Suprapubic skin (tissue), 4 donors: ENCODE measurements at regions not wholly inside any gene's neighbourhood (a gene's known extent, or its start where the extent isn't known, plus 50 kb on each side); places are given as distances from the start of the nearest gene placed in this dataset.

Experiments
- DNase-seq, 2 donors: peaks; one replicate each; pipeline ENCODE4 v3.0.0-alpha.2; 2019; ENCODE audit warnings: low spot score in 2 of 2
- H3K27ac ChIP-seq: fragments of 200-600 bp; sonication (generic); one replicate; pipeline ENCODE4 v1.5.1; 2019
- H3K27me3 ChIP-seq: fragments of 200-600 bp; sonication (generic); one replicate; pipeline ENCODE4 v1.5.1; 2019
- H3K36me3 ChIP-seq: fragments of 200-600 bp; sonication (generic); one replicate; pipeline ENCODE4 v1.5.1; 2019
- H3K4me1 ChIP-seq: fragments of 200-600 bp; sonication (generic); one replicate; pipeline ENCODE4 v1.5.1; 2019
- H3K4me3 ChIP-seq: fragments of 200-600 bp; sonication (generic); one replicate; pipeline ENCODE4 v1.5.1; 2019; ENCODE audit warnings: mild to moderate bottlenecking
- H3K9me3 ChIP-seq: fragments of 200-600 bp; sonication (generic); one replicate; pipeline ENCODE4 v1.5.1; 2019
- EP300 ChIP-seq: sonication (generic); formaldehyde crosslinking; IDR thresholded peaks from one replicate; pipeline ENCODE4 v1.6.1; 2017; ENCODE audit warnings: antibody characterized with exemption
- POLR2A ChIP-seq, 2 donors: fragments of 450-650 bp; IDR thresholded peaks; one replicate each; pipeline ENCODE4 v1.6.1; 2017; ENCODE audit warnings: antibody characterized with exemption in 2 of 2, mild to moderate bottlenecking in 2 of 2, moderate library complexity in 2 of 2
- POLR2AphosphoS5 ChIP-seq, 3 donors: sonication (generic); formaldehyde crosslinking; IDR thresholded peaks; one replicate each; pipeline ENCODE4 v1.6.1; 2017; ENCODE audit warnings: antibody characterized with exemption in 3 of 3
- WGBS: methylation state at CpG from one replicate; pipeline ENCODE4 v1.1.5; 2018; 5-methylcytosine and 5-hydroxymethylcytosine counted together
- TF ChIP-seq, protein P1 (sequence below), 2 donors: fragments of 200-600 bp in 1 of 2; fragments of 450-650 bp in 1 of 2; sonication (generic) in 1 of 2; IDR thresholded peaks; one replicate each; pipeline ENCODE4 v1.5.1; 2016 to 2019; ENCODE audit warnings: antibody characterized with exemption in 2 of 2, mild to moderate bottlenecking in 1 of 2, moderate library complexity in 1 of 2

- Histone ChIP-seq H3K9me3 (no peaks in the 10 kb centered on the region), H3K4me3 (no peak overlapping the region), H3K36me3 (no peaks in the 10 kb centered on the region), H3K27ac (no peak overlapping the region), H3K4me1 (no peaks in the 10 kb centered on the region), H3K27me3 (no peaks in the 10 kb centered on the region)
- WGBS, result 85% methylated on average over 5 of the region's 5 CpGs
- DNase-seq, result no peak
- TF ChIP-seq, protein P1, sequence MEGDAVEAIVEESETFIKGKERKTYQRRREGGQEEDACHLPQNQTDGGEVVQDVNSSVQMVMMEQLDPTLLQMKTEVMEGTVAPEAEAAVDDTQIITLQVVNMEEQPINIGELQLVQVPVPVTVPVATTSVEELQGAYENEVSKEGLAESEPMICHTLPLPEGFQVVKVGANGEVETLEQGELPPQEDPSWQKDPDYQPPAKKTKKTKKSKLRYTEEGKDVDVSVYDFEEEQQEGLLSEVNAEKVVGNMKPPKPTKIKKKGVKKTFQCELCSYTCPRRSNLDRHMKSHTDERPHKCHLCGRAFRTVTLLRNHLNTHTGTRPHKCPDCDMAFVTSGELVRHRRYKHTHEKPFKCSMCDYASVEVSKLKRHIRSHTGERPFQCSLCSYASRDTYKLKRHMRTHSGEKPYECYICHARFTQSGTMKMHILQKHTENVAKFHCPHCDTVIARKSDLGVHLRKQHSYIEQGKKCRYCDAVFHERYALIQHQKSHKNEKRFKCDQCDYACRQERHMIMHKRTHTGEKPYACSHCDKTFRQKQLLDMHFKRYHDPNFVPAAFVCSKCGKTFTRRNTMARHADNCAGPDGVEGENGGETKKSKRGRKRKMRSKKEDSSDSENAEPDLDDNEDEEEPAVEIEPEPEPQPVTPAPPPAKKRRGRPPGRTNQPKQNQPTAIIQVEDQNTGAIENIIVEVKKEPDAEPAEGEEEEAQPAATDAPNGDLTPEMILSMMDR (IDR thresholded peaks at IDR 0.05), result no peak
- TF ChIP-seq POLR2A (IDR thresholded peaks at IDR 0.05) (no peak), EP300 (no peak), POLR2AphosphoS5 (IDR thresholded peaks at IDR 0.05) (no peak)
Observed at GRCh38 chr5:5583023-5583765, 160.7 kb downstream of the ICE1 start.

- no peaks in the 10 kb centered on the region for H3K4me1 ChIP-seq
- no peak overlapping the region for H3K27ac ChIP-seq
- DNase-seq, result no peak
- H3K9me3 ChIP-seq, result no peaks in the 10 kb centered on the region
- no peak for TF ChIP-seq POLR2AphosphoS5 (IDR thresholded peaks at IDR 0.05)
- TF ChIP-seq, protein P1 (IDR thresholded peaks at IDR 0.05), result no peak
- no peak for TF ChIP-seq POLR2A (IDR thresholded peaks at IDR 0.05)
- no peak for TF ChIP-seq EP300
- WGBS, result 82% methylated on average over 3 of the region's 3 CpGs
- no peaks in the 10 kb centered on the region for H3K36me3 ChIP-seq
- H3K4me3 ChIP-seq, result no peak overlapping the region
- no peaks in the 10 kb centered on the region for H3K27me3 ChIP-seq
Observed at GRCh38 chr5:5581080-5581479, 158.6 kb downstream of the ICE1 start.

GRCh38 chr5:5576744-5577143 is 154.3 kb downstream of the ICE1 start:
- no peak overlapping the region for H3K27ac ChIP-seq

DNA sequence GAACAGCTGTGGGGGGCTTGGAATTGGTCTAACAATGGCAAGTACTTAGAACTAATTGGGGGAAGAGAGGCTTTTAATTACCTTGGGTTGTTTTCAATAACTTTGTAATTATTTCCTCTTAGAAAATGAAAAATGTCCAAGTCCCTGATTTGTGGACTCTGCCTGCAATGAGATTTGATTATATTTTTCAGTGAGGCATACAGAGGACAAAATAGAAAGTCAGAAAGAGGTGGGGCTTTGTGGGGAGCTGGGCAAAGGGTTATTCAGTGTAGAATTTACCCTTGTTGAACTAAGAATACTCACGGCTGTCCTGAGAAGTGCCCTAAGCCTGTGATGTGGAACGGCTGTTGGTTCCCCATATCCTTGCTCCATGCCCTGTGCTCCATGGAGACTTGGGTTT is 153.0 kb downstream of the ICE1 start:
- H3K27me3 ChIP-seq, result peaks cover 4% of the 10 kb centered on the region
- H3K9me3 ChIP-seq, result no peaks in the 10 kb centered on the region
- 79% methylated on average over 2 of the region's 2 CpGs for WGBS
- H3K4me1 ChIP-seq, result peaks cover 3% of the 10 kb centered on the region
- no peak for DNase-seq
- no peak overlapping the region for H3K27ac ChIP-seq
- H3K36me3 ChIP-seq, result no peaks in the 10 kb centered on the region
- no peak for TF ChIP-seq EP300
- TF ChIP-seq POLR2AphosphoS5 (IDR thresholded peaks at IDR 0.05), result no peak
- TF ChIP-seq, protein P1 (IDR thresholded peaks at IDR 0.05), result no peak
- TF ChIP-seq POLR2A (IDR thresholded peaks at IDR 0.05), result no peak
- H3K4me3 ChIP-seq, result no peak overlapping the region

More at GRCh38 chr5:5576744-5577143, 154.3 kb downstream of the ICE1 start:
- H3K36me3 ChIP-seq, result no peaks in the 10 kb centered on the region
- peaks cover 4% of the 10 kb centered on the region for H3K27me3 ChIP-seq
- TF ChIP-seq POLR2AphosphoS5 (IDR thresholded peaks at IDR 0.05), result no peak
- no peak for DNase-seq
- H3K4me1 ChIP-seq, result peaks cover 3% of the 10 kb centered on the region
- 83% methylated on average over 6 of the region's 6 CpGs for WGBS
- H3K4me3 ChIP-seq, result no peak overlapping the region
- no peaks in the 10 kb centered on the region for H3K9me3 ChIP-seq

DNA sequence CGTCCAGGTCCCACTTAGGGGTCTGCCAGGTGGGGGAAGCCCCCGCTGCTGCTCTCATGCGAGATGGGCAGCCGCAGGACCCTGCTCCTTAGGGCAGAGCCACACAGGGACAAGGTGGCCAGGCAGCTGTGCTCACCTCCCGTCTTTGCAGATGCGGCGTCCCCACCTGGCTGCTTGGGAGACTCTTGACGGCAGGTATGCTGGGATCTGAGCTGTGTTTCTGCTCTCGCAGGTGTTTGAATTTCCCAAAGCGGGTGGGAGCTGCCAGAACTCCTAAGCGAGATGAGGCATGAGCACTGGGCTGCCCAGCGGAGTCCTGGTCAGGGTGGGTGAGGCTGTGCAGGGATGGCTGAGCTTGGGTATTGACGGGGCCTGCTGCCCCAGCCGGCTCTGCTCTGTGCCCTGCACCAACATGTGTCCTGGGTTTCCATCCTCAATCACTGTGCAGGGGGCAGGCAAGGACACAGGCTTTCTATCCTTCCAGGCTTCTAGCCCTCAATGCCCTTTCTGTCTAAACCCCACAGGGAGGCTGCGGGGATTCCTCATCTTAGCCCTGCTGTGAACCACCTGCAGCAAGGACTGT is 151.4 kb downstream of the ICE1 start:
- TF ChIP-seq POLR2AphosphoS5 (IDR thresholded peaks at IDR 0.05), result no peak
- TF ChIP-seq EP300, result no peak
- TF ChIP-seq, protein P1 (IDR thresholded peaks at IDR 0.05), result no peak
- no peak for TF ChIP-seq POLR2A (IDR thresholded peaks at IDR 0.05)
- H3K4me1 ChIP-seq, result peaks cover 3% of the 10 kb centered on the region
- 79% methylated on average over 9 of the region's 15 CpGs for WGBS
- no peaks in the 10 kb centered on the region for H3K9me3 ChIP-seq
- H3K27me3 ChIP-seq, result peaks cover 4% of the 10 kb centered on the region
- no peaks in the 10 kb centered on the region for H3K36me3 ChIP-seq
- H3K27ac ChIP-seq, result no peak overlapping the region
- H3K4me3 ChIP-seq, result no peak overlapping the region
- DNase-seq, result no peak
